GM19328 (cell line): ENCODE measurements at regions not wholly inside any gene's neighbourhood (a gene's known extent, or its start where the extent isn't known, plus 50 kb on each side); places are given as distances from the start of the nearest gene placed in this dataset.
"Not testable (repeated sequence)": the region's sequence is repeated elsewhere in the genome, so short reads cannot be mapped to it uniquely, and the experiment has no call there.

Experiments
- ATAC-seq: cut with Tn5 transposase; IDR thresholded peaks from one replicate; pipeline ENCODE4 v1.9.1; 2021; ENCODE audit warnings: mild to moderate bottlenecking, moderate library complexity; ENCODE audit not compliant: unreplicated experiment

DNA sequence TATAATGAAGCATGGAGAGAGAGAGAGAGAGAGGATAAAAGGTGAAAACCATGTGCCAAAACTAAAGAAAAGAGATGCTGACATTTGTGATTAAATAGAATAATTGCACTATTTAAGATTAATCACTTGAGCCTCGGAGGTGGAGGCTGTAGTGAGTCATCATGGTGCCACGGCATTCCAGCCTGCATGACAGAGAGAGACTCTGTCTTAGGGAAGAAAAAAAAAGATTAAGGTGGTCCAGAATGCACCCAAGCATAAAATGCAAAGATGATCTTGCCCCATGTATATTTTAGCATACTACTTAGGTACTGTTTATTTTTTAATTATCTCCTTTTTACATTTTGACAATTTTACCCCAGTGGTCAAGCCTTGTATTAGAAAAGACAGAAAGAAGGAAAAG lies 742.5 kb downstream of the SPATA31A1 start:
- not testable (repeated sequence) for ATAC-seq

DNA sequence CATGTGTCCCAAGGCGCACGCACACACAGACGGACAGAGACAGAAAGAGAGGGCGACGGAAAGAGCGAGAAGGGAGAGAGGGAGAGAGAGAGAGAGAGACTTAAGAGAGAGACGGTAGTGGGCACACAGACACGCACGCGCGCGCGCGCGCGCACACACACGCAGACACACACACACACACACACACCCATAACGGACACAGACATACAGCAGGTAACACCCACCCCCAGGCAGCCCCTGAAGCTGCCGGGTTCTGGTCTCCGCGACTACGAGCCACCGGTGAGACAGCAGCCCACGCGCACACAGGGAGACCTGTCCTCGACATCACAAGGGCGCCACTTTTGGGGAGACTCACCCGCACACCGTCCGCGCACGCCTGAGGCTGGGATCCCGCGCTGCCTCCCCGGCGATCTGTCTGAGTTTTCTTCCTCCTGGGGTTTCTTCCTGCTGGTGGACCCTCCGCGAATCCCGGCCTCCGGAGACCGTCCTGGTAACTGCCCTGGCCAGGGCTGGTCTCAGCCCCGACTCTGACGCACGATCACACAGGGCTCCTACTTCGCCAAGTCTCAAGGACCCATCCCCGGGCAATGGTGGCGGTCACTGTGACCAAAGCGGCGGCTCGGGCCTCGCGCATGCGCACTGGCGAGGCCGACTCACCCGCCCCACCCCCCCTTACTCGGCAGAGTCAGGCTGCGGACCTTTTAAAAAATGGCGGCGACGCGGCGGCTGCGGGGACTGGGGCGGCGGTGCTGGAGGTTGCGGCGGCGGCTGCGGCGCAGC lies 750.7 kb downstream of the SPATA31A1 start:
- not testable (repeated sequence) for ATAC-seq

- ATAC-seq = not testable (repeated sequence)
These were observed 751.3 kb downstream of the SPATA31A1 start for GRCh38 chr9:40106783-40107248.

DNA sequence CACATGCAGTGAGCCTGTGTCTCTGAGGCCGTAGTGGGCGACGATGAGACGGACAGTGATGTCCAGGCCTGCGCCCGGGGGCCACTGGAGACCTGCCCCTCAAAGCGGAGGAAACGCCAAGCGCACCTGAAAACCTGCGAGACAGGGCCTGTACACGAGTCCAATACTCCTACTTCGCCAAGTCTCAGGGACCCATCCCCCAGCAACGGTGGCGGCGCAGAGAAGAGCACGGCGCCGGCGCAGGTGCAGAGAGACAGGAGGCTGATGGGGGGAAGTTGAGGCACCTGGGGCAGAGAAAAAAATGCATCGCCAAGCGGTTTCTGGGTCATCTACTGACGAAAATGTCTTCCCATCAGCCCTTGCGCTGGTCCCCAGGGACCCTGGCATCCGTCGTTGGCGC lies 751.8 kb downstream of the SPATA31A1 start:
- not testable (repeated sequence) for ATAC-seq

GRCh38 chr9:40108465-40108864 lies 753.0 kb downstream of the SPATA31A1 start:
- ATAC-seq = not testable (repeated sequence)

GRCh38 chr9:40110751-40111150 lies 755.3 kb downstream of the SPATA31A1 start:
- not testable (repeated sequence) for ATAC-seq

DNA sequence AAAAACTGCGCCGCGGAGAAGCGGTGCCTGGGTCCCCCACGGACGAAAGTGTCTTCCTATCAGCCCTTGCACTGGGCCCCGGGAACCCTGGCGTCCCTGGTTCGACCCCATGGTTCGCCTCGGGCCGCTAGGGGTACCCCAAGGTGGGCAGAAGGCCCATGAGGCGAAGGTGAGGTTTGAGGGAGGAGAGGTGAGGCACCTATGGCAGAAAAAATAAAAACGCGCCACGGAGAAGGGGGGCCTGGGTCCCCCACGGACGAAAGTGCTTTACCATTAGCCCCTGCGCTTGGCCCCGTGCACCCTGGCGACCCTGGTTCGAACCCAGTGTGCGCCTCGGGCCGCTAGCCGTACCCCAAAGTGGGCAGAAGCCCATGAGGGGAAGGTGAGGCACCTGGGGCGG lies 756.1 kb downstream of the SPATA31A1 start:
- not testable (repeated sequence) for ATAC-seq

GRCh38 chr9:40130598-40130997 lies 775.1 kb downstream of the SPATA31A1 start:
- not testable (repeated sequence) for ATAC-seq

DNA sequence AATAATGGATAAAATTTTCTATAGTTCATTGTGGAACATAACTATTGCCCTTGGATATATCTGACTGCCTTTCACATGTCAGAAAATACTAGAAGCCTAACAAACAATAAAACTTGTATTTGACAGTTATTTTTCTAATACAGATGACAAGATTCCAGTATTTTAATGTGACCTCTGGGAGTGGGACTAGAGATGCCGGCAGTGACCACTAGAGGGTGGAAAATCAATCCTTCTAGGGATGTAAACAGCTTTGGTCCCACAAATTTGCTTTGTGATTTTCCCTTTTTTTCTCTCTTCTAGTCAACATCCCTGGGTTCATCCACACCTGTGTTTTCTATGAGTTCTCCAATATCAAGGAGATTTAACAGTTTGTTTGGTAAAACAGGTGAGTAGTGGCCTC lies 813.7 kb downstream of the SPATA31A1 start:
- peak; percentile 65 for ATAC-seq

DNA sequence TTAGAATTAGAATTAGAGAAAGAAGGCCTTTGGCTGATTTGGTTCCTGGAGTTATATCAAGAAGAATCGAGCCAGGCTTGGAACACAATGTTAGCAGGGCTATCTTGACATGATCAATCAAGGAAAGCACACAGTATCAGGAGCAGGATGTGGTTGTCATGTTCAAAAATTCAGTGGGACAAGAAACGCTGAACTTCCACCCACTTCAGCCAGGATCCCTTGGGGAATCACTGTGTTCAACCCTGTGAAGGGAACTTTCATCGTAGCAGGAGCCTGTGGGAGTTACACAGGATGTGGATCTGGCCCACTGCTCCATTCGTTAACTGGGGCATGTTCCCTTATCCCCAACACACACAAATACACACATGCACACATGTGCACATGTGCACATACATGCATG lies 817.8 kb downstream of the SPATA31A1 start:
- ATAC-seq = not testable (repeated sequence)

- not testable (repeated sequence) for ATAC-seq
These were observed 818.6 kb downstream of the SPATA31A1 start for GRCh38 chr9:40174035-40174434.

GRCh38 chr9:40177403-40177802 lies 821.9 kb downstream of the SPATA31A1 start:
- ATAC-seq = not testable (repeated sequence)

GRCh38 chr9:40191403-40191802 lies 835.9 kb downstream of the SPATA31A1 start:
- ATAC-seq = not testable (repeated sequence)

DNA sequence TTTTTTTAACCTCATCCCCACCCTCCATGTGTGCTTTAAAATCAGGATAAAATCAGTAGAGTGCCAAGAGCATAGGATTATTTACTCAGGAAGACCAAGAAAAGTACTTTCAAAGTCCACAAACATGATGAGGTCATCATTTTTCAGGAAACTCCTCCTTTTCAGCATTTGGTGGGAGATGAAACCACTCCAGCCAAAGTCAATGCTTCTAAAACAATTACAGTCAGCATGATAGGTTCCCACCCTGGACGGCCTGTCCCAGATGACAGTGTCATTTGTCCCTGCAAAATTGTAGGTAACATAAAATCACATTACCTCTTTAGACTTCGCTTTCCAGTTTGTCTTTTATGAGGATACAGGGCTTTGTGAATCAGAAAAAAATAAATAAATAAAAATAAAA lies 836.7 kb downstream of the SPATA31A1 start:
- not testable (repeated sequence) for ATAC-seq

DNA sequence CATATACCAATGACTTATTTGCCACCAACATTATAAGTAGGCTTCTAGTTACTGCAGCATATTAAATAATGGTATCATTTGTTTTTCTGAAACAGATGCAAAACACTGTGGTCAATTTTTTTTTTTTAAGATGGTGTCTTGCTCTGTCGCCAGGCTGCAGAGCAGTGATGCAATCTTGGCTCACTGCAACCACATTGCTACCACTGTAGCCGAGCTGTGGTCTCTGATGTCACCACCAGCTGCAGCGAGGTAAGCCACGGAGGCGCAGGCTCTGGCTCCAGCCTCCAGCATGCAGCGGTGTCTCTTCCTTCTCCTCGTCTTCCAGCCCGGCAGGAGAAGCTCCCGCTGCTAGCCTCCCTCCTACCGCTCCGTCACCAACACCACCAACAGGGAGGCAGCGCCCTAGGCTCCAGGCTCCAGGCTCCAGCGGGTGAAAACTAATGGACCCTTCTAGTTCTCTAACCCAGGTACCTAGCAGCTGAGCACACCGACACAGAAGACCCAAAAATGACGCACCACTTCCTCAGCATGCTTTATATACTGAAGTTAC lies 840.8 kb downstream of the SPATA31A1 start:
- ATAC-seq = not testable (repeated sequence)

DNA sequence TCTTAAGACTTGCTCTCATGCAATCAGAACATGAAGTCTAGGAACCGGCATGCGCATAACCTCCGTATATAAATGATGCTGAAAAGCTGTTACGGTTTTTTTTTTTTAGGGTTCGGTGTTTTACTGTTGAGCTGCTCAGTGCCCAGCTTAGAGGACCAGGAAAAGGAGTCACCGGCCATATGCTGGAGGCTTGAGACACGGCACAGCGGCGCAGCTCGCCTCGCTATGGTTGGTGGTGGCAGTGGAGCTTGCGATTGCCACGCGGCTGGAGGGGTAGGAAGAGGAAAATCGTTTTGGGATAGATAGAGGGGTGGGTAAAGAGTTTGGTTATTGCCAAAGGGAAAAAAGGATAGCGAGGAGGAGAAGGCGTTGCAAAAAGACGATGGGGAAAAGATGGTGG lies 841.3 kb downstream of the SPATA31A1 start:
- ATAC-seq = not testable (repeated sequence)

DNA sequence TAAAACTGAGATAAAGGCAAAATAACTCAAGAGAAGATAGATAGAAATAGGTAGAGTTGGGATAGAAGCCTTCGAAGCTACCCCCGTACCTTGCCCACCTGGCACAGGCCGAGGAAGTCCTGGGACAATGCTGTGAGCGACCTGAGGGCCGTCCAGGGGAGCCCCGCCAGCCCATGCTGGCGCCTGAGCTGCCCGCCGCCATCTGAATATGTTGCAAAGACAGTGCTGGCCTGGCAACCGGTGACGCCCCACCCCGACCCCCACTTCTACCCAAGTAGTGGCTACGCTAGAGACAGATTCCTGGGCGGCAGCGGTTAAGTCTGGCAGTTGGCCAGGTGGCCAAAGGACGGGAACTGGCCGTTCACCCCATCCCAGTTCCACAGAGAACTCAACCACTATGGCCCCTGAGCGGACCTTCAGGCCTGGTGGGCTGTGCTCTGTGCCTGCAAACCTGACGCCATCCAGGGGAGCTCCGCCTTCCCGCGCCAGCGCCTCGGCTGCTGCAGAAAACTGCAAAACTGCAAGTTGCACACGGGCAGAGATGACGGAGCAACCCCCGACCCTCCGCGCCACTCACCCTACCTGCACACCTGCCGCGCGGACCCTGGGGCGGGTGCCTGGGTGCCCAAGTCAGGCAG lies 866.2 kb downstream of the SPATA31A1 start:
- ATAC-seq = not testable (repeated sequence)

DNA sequence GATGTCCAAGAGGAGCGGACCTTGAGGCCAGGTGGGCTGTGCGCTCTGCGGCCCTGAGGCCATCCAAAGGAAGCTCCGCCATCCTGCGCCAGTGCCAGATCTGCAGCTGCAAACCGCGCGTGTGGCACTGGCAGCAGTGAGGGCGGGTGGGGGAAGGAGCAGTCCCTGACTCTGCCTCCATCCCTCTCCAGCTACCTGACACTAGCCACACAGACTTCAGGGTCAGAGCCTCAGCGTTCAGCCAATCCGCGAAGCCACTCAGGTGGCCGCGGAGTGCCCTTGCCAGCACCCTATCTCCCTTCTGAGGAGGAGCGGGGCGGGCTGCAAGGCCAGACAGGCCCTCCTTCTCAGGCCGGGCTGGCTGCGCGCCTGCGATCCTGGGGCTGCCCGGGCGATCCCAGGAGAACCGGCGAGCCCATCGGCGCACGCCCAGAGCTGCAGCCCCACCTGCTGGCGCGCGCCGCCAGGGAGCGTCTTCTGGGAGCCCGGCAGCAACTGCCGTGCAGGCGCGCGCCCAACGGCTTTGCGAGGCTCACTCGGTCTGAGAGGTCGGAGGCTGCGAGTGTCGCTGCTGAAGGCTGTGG lies 867.2 kb downstream of the SPATA31A1 start:
- ATAC-seq = not testable (repeated sequence)

DNA sequence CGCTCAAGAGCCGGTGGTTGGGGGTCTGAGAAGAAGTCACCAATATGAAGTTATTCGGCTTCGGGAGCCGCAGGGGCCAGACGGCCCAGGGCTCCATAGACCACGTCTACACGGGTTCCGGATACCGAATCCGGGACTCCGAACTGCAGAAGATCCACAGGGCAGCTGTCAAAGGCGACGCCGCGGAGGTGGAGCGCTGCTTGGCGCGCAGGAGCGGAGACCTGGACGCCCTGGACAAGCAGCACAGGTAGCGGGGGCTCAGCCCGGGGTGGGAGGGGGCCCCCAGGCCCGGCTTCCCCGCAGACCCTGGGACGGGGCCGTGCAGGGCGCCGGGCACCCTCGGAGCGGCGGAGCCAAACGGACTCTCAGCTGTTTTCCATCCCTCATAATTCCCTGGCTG lies 867.9 kb downstream of the SPATA31A1 start:
- ATAC-seq = not testable (repeated sequence)
